VCaP (cell line): ENCODE measurements at regions not wholly inside any gene's neighbourhood (a gene's known extent, or its start where the extent isn't known, plus 50 kb on each side); places are given as distances from the start of the nearest gene placed in this dataset.

Experiments used
- H3K27ac ChIP-seq: fragments of 450-650 bp; 2 replicates; pipeline ENCODE4 v1.5.1; 2017
- TF ChIP-seq, protein P1 (sequence below): fragments of 450-650 bp; conservative IDR thresholded peaks from 2 replicates; pipeline ENCODE4 v1.5.1; 2017; ENCODE audit warnings: mild to moderate bottlenecking, moderate library complexity

- no peak overlapping the region for H3K27ac ChIP-seq
- TF ChIP-seq, protein P1, sequence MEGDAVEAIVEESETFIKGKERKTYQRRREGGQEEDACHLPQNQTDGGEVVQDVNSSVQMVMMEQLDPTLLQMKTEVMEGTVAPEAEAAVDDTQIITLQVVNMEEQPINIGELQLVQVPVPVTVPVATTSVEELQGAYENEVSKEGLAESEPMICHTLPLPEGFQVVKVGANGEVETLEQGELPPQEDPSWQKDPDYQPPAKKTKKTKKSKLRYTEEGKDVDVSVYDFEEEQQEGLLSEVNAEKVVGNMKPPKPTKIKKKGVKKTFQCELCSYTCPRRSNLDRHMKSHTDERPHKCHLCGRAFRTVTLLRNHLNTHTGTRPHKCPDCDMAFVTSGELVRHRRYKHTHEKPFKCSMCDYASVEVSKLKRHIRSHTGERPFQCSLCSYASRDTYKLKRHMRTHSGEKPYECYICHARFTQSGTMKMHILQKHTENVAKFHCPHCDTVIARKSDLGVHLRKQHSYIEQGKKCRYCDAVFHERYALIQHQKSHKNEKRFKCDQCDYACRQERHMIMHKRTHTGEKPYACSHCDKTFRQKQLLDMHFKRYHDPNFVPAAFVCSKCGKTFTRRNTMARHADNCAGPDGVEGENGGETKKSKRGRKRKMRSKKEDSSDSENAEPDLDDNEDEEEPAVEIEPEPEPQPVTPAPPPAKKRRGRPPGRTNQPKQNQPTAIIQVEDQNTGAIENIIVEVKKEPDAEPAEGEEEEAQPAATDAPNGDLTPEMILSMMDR = no peak
These were observed 234.4 kb downstream of the CENPF start for GRCh38 chr1:214837376-214837775.

GRCh38 chr1:214838351-214838750 is 235.4 kb downstream of the CENPF start:
- H3K27ac ChIP-seq = no peak overlapping the region
- TF ChIP-seq, protein P1 = no peak

GRCh38 chr1:214840356-214840755 is 237.4 kb downstream of the CENPF start:
- TF ChIP-seq, protein P1 = no peak
- no peak overlapping the region for H3K27ac ChIP-seq

DNA sequence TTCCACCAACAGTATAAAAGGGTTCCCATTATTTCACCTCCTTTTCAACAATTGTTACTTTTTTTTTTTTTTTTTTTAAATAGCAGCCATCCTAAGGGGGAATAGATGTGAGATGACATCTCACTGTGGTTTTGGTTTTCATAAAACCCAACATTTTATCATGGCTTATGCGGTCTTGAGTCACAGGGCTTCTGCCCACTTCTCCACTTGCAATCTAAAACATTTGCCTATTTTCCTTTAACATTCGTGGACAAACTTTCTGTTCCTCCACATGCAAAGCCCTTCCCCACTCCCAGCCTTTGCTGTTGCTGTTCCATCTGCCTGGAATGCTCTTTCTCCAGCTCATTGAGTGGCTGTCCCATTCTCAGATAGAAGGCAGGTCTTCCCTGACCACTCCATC is 239.7 kb upstream of the KCNK2 start:
- H3K27ac ChIP-seq = no peak overlapping the region
- TF ChIP-seq, protein P1 = no peak

- H3K27ac ChIP-seq = no peak overlapping the region
- TF ChIP-seq, protein P1 = no peak
These were observed 239.3 kb upstream of the KCNK2 start for GRCh38 chr1:214843281-214843680.

GRCh38 chr1:214844319-214844718 is 238.2 kb upstream of the KCNK2 start:
- H3K27ac ChIP-seq = no peak overlapping the region
- TF ChIP-seq, protein P1 = no peak

- H3K27ac ChIP-seq = no peak overlapping the region
- TF ChIP-seq, protein P1 = no peak
These were observed 236.3 kb upstream of the KCNK2 start for GRCh38 chr1:214846276-214846675.
